ENCODE measurements at regions not wholly inside any gene's neighbourhood (a gene's known extent, or its start where the extent isn't known, plus 50 kb on each side); places are given as distances from the start of the nearest gene placed in this dataset.
"Not testable (repeated sequence)": the region's sequence is repeated elsewhere in the genome, so short reads cannot be mapped to it uniquely, and the experiment has no call there.

GRCh38 chr6:72457738-72458137 is 164.1 kb upstream of the KCNQ5 start:
- intact Hi-C loops (cut with DNase I): no loop called here
- DNase-seq: no peak

GRCh38 chr6:72458521-72458920 is 163.3 kb upstream of the KCNQ5 start:
- no peak for DNase-seq
- intact Hi-C loops (cut with DNase I): no loop called here

GRCh38 chr6:72461144-72461543 is 160.7 kb upstream of the KCNQ5 start:
- intact Hi-C loops (cut with DNase I): no loop called here

GRCh38 chr6:72464246-72464645 is 157.6 kb upstream of the KCNQ5 start:
- no peak for DNase-seq
- intact Hi-C loops (cut with DNase I): no loop called here

More at GRCh38 chr6:72461144-72461543, 160.7 kb upstream of the KCNQ5 start:
- DNase-seq: no peak

GRCh38 chr6:72464791-72465691 is 156.8 kb upstream of the KCNQ5 start:
- peak in 4 of 10 donors; percentile 8 to 77 (median 30) for DNase-seq
- intact Hi-C loops (cut with DNase I): no loop called here

- DNase-seq: no peak
- intact Hi-C loops (cut with DNase I): no loop called here
Observed at GRCh38 chr6:72466471-72466870, 155.4 kb upstream of the KCNQ5 start.

- peak in 2 of 10 donors; percentile 12 to 40 for DNase-seq
- intact Hi-C loops (cut with DNase I): no loop called here
Observed at GRCh38 chr6:72466971-72467566, 154.8 kb upstream of the KCNQ5 start.

- DNase-seq: peak in 3 of 10 donors; percentile 49 to 62 (median 50)
- intact Hi-C loops (cut with DNase I): not testable (repeated sequence)
Observed at GRCh38 chr6:72469406-72469983, 152.4 kb upstream of the KCNQ5 start.

GRCh38 chr6:72476051-72476450 is 145.8 kb upstream of the KCNQ5 start:
- DNase-seq: no peak
- intact Hi-C loops (cut with DNase I): no loop called here

GRCh38 chr6:72476646-72477045 is 145.2 kb upstream of the KCNQ5 start:
- intact Hi-C loops (cut with DNase I): no loop called here
- DNase-seq: no peak

- intact Hi-C loops (cut with DNase I): no loop called here
- no peak for DNase-seq
Observed at GRCh38 chr6:72495441-72495840, 126.4 kb upstream of the KCNQ5 start.

- intact Hi-C loops (cut with DNase I): no loop called here
- no peak for DNase-seq
Observed at GRCh38 chr6:72497186-72497585, 124.7 kb upstream of the KCNQ5 start.

GRCh38 chr6:72500669-72501068 is 121.2 kb upstream of the KCNQ5 start:
- intact Hi-C loops (cut with DNase I): no loop called here
- DNase-seq: no peak

GRCh38 chr6:72504406-72504805 is 117.5 kb upstream of the KCNQ5 start:
- intact Hi-C loops (cut with DNase I): no loop called here
- DNase-seq: no peak

- intact Hi-C loops (cut with DNase I): no loop called here
- no peak for DNase-seq
Observed at GRCh38 chr6:72505446-72505845, 116.4 kb upstream of the KCNQ5 start.

- intact Hi-C loops (cut with DNase I): no loop called here
- no peak for DNase-seq
Observed at GRCh38 chr6:72519871-72520270, 102.0 kb upstream of the KCNQ5 start.

- DNase-seq: no peak
- intact Hi-C loops (cut with DNase I): no loop called here
Observed at GRCh38 chr6:72521684-72522083, 100.2 kb upstream of the KCNQ5 start.

GRCh38 chr6:72522735-72523141 is 99.1 kb upstream of the KCNQ5 start:
- peak in 4 of 10 donors; percentile 9 to 64 (median 44) for DNase-seq
- intact Hi-C loops (cut with DNase I): no loop called here

GRCh38 chr6:72524011-72524645 is 97.7 kb upstream of the KCNQ5 start:
- intact Hi-C loops (cut with DNase I): no loop called here
- DNase-seq: peak in 1 of 10 donors; percentile 67

GRCh38 chr6:72525821-72526510 is 95.9 kb upstream of the KCNQ5 start:
- no peak for DNase-seq
- intact Hi-C loops (cut with DNase I): no loop called here

All from posterior cingulate gyrus (tissue), 11 donors.